Suprapubic skin (tissue), 4 donors: ENCODE measurements at regions not wholly inside any gene's neighbourhood (a gene's known extent, or its start where the extent isn't known, plus 50 kb on each side); places are given as distances from the start of the nearest gene placed in this dataset.

Experiments used
- DNase-seq, 2 donors: peaks; one replicate each; pipeline ENCODE4 v3.0.0-alpha.2; 2019; ENCODE audit warnings: low spot score in 2 of 2
- H3K27ac ChIP-seq: fragments of 200-600 bp; sonication (generic); one replicate; pipeline ENCODE4 v1.5.1; 2019
- H3K27me3 ChIP-seq: fragments of 200-600 bp; sonication (generic); one replicate; pipeline ENCODE4 v1.5.1; 2019
- H3K36me3 ChIP-seq: fragments of 200-600 bp; sonication (generic); one replicate; pipeline ENCODE4 v1.5.1; 2019
- H3K4me1 ChIP-seq: fragments of 200-600 bp; sonication (generic); one replicate; pipeline ENCODE4 v1.5.1; 2019
- H3K4me3 ChIP-seq: fragments of 200-600 bp; sonication (generic); one replicate; pipeline ENCODE4 v1.5.1; 2019; ENCODE audit warnings: mild to moderate bottlenecking
- H3K9me3 ChIP-seq: fragments of 200-600 bp; sonication (generic); one replicate; pipeline ENCODE4 v1.5.1; 2019
- EP300 ChIP-seq: sonication (generic); formaldehyde crosslinking; IDR thresholded peaks from one replicate; pipeline ENCODE4 v1.6.1; 2017; ENCODE audit warnings: antibody characterized with exemption
- POLR2A ChIP-seq, 2 donors: fragments of 450-650 bp; IDR thresholded peaks; one replicate each; pipeline ENCODE4 v1.6.1; 2017; ENCODE audit warnings: antibody characterized with exemption in 2 of 2, mild to moderate bottlenecking in 2 of 2, moderate library complexity in 2 of 2
- POLR2AphosphoS5 ChIP-seq, 3 donors: sonication (generic); formaldehyde crosslinking; IDR thresholded peaks; one replicate each; pipeline ENCODE4 v1.6.1; 2017; ENCODE audit warnings: antibody characterized with exemption in 3 of 3
- WGBS: methylation state at CpG from one replicate; pipeline ENCODE4 v1.1.5; 2018; 5-methylcytosine and 5-hydroxymethylcytosine counted together
- TF ChIP-seq, protein P1 (sequence below), 2 donors: fragments of 200-600 bp in 1 of 2; fragments of 450-650 bp in 1 of 2; sonication (generic) in 1 of 2; IDR thresholded peaks; one replicate each; pipeline ENCODE4 v1.5.1; 2016 to 2019; ENCODE audit warnings: antibody characterized with exemption in 2 of 2, mild to moderate bottlenecking in 1 of 2, moderate library complexity in 1 of 2

DNA sequence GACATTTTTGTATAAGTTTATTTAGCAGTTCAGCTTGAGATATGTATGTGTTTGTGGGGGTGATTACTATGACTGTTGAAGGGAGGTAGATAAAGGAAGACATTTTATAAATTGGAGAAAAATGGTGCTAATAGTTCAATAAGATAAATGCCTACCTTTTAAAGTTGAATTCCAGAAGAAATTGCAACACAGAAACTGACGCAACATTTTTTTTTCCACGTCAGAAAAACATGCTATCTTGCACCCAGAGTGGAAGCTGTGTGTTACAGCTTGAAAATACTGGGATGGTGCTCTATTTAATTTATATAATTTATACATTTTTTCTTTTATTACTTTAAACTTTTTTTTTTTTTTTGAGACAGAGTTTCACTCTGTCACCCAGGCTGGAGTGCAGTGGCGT is 171.7 kb downstream of the WNT5A start:
- WGBS, result 71% methylated on average over 3 of the region's 3 CpGs
- TF ChIP-seq POLR2AphosphoS5 (IDR thresholded peaks at IDR 0.05), result no peak
- TF ChIP-seq, protein P1, sequence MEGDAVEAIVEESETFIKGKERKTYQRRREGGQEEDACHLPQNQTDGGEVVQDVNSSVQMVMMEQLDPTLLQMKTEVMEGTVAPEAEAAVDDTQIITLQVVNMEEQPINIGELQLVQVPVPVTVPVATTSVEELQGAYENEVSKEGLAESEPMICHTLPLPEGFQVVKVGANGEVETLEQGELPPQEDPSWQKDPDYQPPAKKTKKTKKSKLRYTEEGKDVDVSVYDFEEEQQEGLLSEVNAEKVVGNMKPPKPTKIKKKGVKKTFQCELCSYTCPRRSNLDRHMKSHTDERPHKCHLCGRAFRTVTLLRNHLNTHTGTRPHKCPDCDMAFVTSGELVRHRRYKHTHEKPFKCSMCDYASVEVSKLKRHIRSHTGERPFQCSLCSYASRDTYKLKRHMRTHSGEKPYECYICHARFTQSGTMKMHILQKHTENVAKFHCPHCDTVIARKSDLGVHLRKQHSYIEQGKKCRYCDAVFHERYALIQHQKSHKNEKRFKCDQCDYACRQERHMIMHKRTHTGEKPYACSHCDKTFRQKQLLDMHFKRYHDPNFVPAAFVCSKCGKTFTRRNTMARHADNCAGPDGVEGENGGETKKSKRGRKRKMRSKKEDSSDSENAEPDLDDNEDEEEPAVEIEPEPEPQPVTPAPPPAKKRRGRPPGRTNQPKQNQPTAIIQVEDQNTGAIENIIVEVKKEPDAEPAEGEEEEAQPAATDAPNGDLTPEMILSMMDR (IDR thresholded peaks at IDR 0.05), result no peak
- no peak for TF ChIP-seq POLR2A (IDR thresholded peaks at IDR 0.05)
- no peak for TF ChIP-seq EP300
- Histone ChIP-seq H3K4me1 (no peaks in the 10 kb centered on the region), H3K27me3 (no peaks in the 10 kb centered on the region), H3K36me3 (no peaks in the 10 kb centered on the region), H3K9me3 (peaks cover 2% of the 10 kb centered on the region), H3K4me3 (no peak overlapping the region), H3K27ac (no peak overlapping the region)
- DNase-seq, result no peak

DNA sequence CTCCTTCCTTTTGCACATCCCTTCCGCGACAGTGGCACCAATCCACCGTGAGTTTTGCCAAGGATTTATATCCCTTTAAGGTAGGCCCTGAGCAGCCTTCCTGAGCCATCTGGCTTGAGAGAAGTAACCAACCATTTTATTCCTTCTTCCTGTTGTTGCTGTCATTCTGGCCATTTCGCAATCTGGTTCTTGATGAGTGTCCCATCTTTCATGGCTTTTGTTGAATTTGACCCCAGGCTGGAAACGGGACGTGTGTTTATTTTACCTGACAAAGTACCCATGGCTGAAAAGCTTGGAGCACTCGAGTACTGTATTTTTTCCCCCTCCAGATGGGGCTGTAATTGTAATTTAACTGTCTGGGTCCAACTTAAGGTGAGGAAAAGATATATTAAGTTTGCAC is 173.4 kb downstream of the WNT5A start:
- no peak for TF ChIP-seq EP300
- TF ChIP-seq POLR2A (IDR thresholded peaks at IDR 0.05), result no peak
- no peak for TF ChIP-seq POLR2AphosphoS5 (IDR thresholded peaks at IDR 0.05)
- TF ChIP-seq, protein P1 (IDR thresholded peaks at IDR 0.05), result no peak
- H3K4me3 ChIP-seq, result no peak overlapping the region
- no peaks in the 10 kb centered on the region for H3K4me1 ChIP-seq
- peaks cover 6% of the 10 kb centered on the region for H3K9me3 ChIP-seq
- no peak overlapping the region for H3K27ac ChIP-seq
- WGBS, result 78% methylated on average over 7 of the region's 7 CpGs
- no peaks in the 10 kb centered on the region for H3K27me3 ChIP-seq
- DNase-seq, result no peak
- no peaks in the 10 kb centered on the region for H3K36me3 ChIP-seq

DNA sequence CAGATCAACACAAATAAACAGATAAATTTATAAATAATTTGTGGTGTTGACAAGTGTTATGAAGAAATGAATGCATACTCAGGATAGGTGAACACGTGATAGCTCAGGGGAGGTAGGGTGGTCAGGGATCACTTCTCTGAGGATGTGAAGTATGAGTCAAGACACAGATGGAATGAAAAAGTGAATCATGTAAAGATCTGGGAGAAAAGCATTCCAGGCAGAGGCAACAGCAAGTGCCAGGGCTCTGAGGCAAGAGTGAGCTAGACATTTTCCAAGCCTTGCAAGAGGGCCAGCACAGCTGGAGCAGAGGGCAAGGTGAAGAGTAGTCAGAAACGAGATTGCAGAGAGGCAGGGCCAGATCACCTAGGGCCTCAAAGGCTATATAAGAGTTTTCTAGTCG is 177.8 kb downstream of the WNT5A start:
- H3K27me3 ChIP-seq, result no peaks in the 10 kb centered on the region
- 73% methylated on average over 3 of the region's 3 CpGs for WGBS
- H3K36me3 ChIP-seq, result no peaks in the 10 kb centered on the region
- TF ChIP-seq, protein P1 (IDR thresholded peaks at IDR 0.05), result no peak
- TF ChIP-seq POLR2A (IDR thresholded peaks at IDR 0.05) (no peak), POLR2AphosphoS5 (IDR thresholded peaks at IDR 0.05) (no peak), EP300 (no peak)
- H3K9me3 ChIP-seq, result peaks cover 6% of the 10 kb centered on the region
- DNase-seq, result no peak
- no peak overlapping the region for H3K4me3 ChIP-seq
- no peak overlapping the region for H3K27ac ChIP-seq
- H3K4me1 ChIP-seq, result no peaks in the 10 kb centered on the region

DNA sequence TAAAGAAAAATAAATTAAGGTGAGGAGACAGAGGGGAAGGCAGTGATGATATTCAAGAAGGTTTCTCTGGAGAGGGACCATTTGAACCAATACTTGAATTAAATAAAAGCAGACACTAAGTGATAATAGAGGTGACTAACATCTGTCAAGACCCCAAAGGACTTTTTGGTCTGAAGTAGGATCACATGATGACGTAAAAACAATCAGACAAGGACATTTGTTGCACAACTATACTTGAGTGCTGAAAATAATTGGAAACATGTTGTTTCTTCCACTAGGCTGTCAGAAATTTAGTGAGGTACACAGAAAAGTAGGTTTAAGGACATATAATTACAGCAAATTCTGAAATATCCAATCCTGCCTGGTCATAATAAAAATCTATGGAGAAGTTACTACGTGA is 179.5 kb downstream of the WNT5A start:
- DNase-seq, result no peak
- peaks cover 6% of the 10 kb centered on the region for H3K9me3 ChIP-seq
- 79% methylated on average over 2 of the region's 2 CpGs for WGBS
- H3K27ac ChIP-seq, result peak overlapping the region; percentile 40
- no peak overlapping the region for H3K4me3 ChIP-seq
- no peak for TF ChIP-seq EP300
- TF ChIP-seq POLR2A (IDR thresholded peaks at IDR 0.05), result no peak
- TF ChIP-seq POLR2AphosphoS5 (IDR thresholded peaks at IDR 0.05), result peak in 2 of 3 donors; percentile 30 to 34
- TF ChIP-seq, protein P1 (IDR thresholded peaks at IDR 0.05), result no peak
- no peaks in the 10 kb centered on the region for H3K27me3 ChIP-seq
- no peaks in the 10 kb centered on the region for H3K36me3 ChIP-seq
- H3K4me1 ChIP-seq, result no peaks in the 10 kb centered on the region

DNA sequence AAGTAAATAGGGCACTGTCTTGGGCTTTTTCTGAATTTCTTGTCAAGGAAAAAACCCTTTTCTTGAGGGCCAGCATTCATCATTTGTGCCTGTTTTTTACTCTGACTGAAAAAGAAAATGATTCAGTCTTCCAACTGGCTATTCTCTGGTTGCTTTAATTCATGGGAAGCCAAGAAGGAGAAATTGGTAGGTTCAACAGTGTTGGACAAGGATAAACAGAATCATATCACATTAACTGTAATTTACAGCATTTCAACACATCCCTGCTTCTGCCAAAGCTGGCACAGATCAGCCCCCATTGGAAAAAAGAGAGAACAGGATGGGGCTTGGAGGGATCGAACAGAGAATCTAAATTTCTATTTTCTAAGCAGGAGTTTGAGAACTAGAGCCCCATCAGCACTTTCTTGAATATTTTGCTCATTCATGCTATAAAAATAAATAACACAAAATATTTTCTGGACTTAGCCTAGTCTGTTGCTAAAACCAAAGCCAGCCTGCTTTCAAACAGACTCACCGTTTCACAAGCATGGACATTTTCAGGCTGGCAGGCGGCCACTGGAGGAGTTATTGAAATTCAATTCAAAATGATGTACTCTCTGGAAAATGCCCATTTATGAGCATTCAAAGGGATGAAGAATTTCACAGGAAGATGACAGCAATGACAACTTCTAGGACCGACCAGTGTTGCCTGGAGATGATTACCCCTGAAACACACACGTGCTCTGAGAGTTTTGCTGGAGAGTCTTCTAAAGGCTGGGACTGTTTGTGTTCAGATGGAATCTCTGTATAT is 181.2 kb downstream of the WNT5A start:
- TF ChIP-seq POLR2AphosphoS5 (IDR thresholded peaks at IDR 0.05) (no peak), POLR2A (IDR thresholded peaks at IDR 0.05) (no peak), EP300 (no peak)
- TF ChIP-seq, protein P1 (IDR thresholded peaks at IDR 0.05), result no peak
- Histone ChIP-seq H3K27ac (no peak overlapping the region), H3K27me3 (no peaks in the 10 kb centered on the region), H3K9me3 (peaks cover 6% of the 10 kb centered on the region), H3K4me3 (no peak overlapping the region), H3K36me3 (no peaks in the 10 kb centered on the region), H3K4me1 (no peaks in the 10 kb centered on the region)
- WGBS, result 46% methylated on average over 5 of the region's 5 CpGs
- DNase-seq, result peak; percentile 80 to 87
